GM23338 (cell line): ENCODE measurements at regions not wholly inside any gene's neighbourhood (a gene's known extent, or its start where the extent isn't known, plus 50 kb on each side); places are given as distances from the start of the nearest gene placed in this dataset.

ENCODE experiments used
- ATAC-seq: fragments of 200-7000 bp; cut with Tn5 transposase; 3 replicates; pipeline ENCODE4 v1.9.1; 2020
- DNase-seq: peaks from one replicate; pipeline ENCODE4 v3.0.0-alpha.2; 2015; ENCODE audit warnings: low spot score
- H2AFZ ChIP-seq: fragments of 200-600 bp; sonication (generic); 2 replicates; pipeline ENCODE4 v1.8.0; 2016; ENCODE audit warnings: antibody characterized with exemption, mild to moderate bottlenecking, moderate library complexity
- H3F3A ChIP-seq: fragments of 200-600 bp; sonication (generic); replicated peaks from 2 replicates; pipeline ENCODE4 v1.8.0; 2017; ENCODE audit warnings: antibody characterized with exemption, mixed run types, low read depth
- H3K27ac ChIP-seq: fragments of 200-600 bp; sonication (generic); 2 replicates; pipeline ENCODE4 v1.6.1; 2016; ENCODE audit warnings: low read depth
- H3K27me3 ChIP-seq: fragments of 200-600 bp; sonication (generic); 2 replicates; pipeline ENCODE4 v1.8.0; 2016; ENCODE audit warnings: mild to moderate bottlenecking, mixed run types, moderate library complexity; ENCODE audit not compliant: insufficient read depth
- H3K36me3 ChIP-seq: fragments of 200-600 bp; sonication (generic); 2 replicates; pipeline ENCODE4 v1.8.0; 2016; ENCODE audit warnings: mild to moderate bottlenecking; ENCODE audit not compliant: insufficient read depth
- H3K4me1 ChIP-seq: fragments of 200-600 bp; sonication (generic); 2 replicates; pipeline ENCODE4 v1.8.0; 2016; ENCODE audit warnings: mild to moderate bottlenecking, moderate library complexity; ENCODE audit not compliant: insufficient read depth
- H3K4me2 ChIP-seq: fragments of 200-600 bp; sonication (generic); 2 replicates; pipeline ENCODE4 v1.7.1; 2017; ENCODE audit warnings: mixed run types
- H3K4me3 ChIP-seq: fragments of 200-600 bp; sonication (generic); 2 replicates; pipeline ENCODE4 v1.6.1; 2016; ENCODE audit warnings: mixed run types
- H3K79me2 ChIP-seq: fragments of 200-600 bp; sonication (generic); replicated peaks from 2 replicates; pipeline ENCODE4 v1.8.0; 2017; ENCODE audit warnings: mild to moderate bottlenecking; ENCODE audit not compliant: insufficient read depth
- H3K9me2 ChIP-seq: fragments of 200-600 bp; sonication (generic); 2 replicates; pipeline ENCODE4 v1.8.0; 2017; ENCODE audit not compliant: insufficient read depth
- H4K20me1 ChIP-seq: fragments of 200-600 bp; sonication (generic); replicated peaks from 2 replicates; pipeline ENCODE4 v1.8.0; 2017; ENCODE audit warnings: mild to moderate bottlenecking; ENCODE audit not compliant: insufficient read depth
- H3K27ac Mint-ChIP-seq: 2 replicates; pipeline ENCODE4 v1.8.0; 2020; ENCODE audit warnings: inconsistent platforms, mild to moderate bottlenecking, moderate library complexity, mixed read lengths
- H3K27me3 Mint-ChIP-seq: 3 replicates; pipeline ENCODE4 v1.8.0; 2022; ENCODE audit warnings: low read depth, mild to moderate bottlenecking, moderate library complexity, mixed read lengths, inconsistent platforms; ENCODE audit not compliant: insufficient read depth, poor library complexity
- H3K36me3 Mint-ChIP-seq: 3 replicates; pipeline ENCODE4 v1.8.0; 2021; ENCODE audit warnings: low read depth, mild to moderate bottlenecking, inconsistent platforms, moderate library complexity, mixed read lengths
- H3K4me1 Mint-ChIP-seq: 3 replicates; pipeline ENCODE4 v1.8.0; 2020; ENCODE audit warnings: mild to moderate bottlenecking, inconsistent platforms, mixed read lengths
- H3K4me3 Mint-ChIP-seq: 3 replicates; pipeline ENCODE4 v1.8.0; 2021; ENCODE audit warnings: moderate library complexity, mild to moderate bottlenecking, inconsistent platforms, mixed read lengths
- H3K9me3 Mint-ChIP-seq: 3 replicates; pipeline ENCODE4 v1.8.0; 2020; ENCODE audit warnings: moderate library complexity, mild to moderate bottlenecking, inconsistent platforms, mixed read lengths
- CREB1 ChIP-seq: fragments of 250-450 bp; sonication (Bioruptor Pico); IDR thresholded peaks from 2 replicates; pipeline ENCODE4 v1.5.0; 2020; ENCODE audit warnings: low read depth, mild to moderate bottlenecking, moderate library complexity
- CTCF ChIP-seq, 2 experiments: fragments of 200-600 bp in 1 of 2; sonication (generic) in 1 of 2; conservative IDR thresholded peaks; 2 replicates each; pipeline versions ENCODE4 v1.5.1 to v1.6.1; 2016 to 2017; ENCODE audit warnings: antibody characterized with exemption in 2 of 2, low read depth in 2 of 2, mild to moderate bottlenecking in 2 of 2, moderate library complexity in 1 of 2
- EZH2 ChIP-seq: fragments of 200-600 bp; sonication (generic); IDR thresholded peaks from one replicate; pipeline ENCODE4 v1.8.0; 2017; ENCODE audit warnings: antibody characterized with exemption, mild to moderate bottlenecking, low read depth; ENCODE audit not compliant: unreplicated experiment
- EZH2phosphoT487 ChIP-seq: fragments of 200-600 bp; sonication (generic); IDR thresholded peaks from one replicate; pipeline ENCODE4 v1.8.1; 2018; ENCODE audit warnings: antibody characterized with exemption; ENCODE audit not compliant: unreplicated experiment
- JUNB ChIP-seq: IDR thresholded peaks from one replicate; pipeline ENCODE4 v1.6.1; 2016; ENCODE audit warnings: antibody characterized with exemption; ENCODE audit not compliant: unreplicated experiment
- NANOG ChIP-seq: IDR thresholded peaks from 2 replicates; pipeline ENCODE4 v1.6.1; 2016; ENCODE audit warnings: antibody characterized with exemption, borderline replicate concordance
- POLR2AphosphoS5 ChIP-seq: IDR thresholded peaks from 2 replicates; pipeline ENCODE4 v1.6.1; 2016; ENCODE audit warnings: antibody characterized with exemption, low read depth
- STAT1 ChIP-seq: IDR thresholded peaks from one replicate; pipeline ENCODE4 v1.6.1; 2016; ENCODE audit warnings: antibody characterized with exemption; ENCODE audit not compliant: unreplicated experiment
- ZNF114 ChIP-seq: fragments of 250-450 bp; sonication (Bioruptor Pico); IDR thresholded peaks from 2 replicates; pipeline ENCODE4 v1.5.0; 2020; ENCODE audit warnings: mild to moderate bottlenecking, moderate library complexity
- ZNF331 ChIP-seq: fragments of 250-450 bp; sonication (Bioruptor Pico); IDR thresholded peaks from 2 replicates; pipeline ENCODE4 v1.5.0; 2020; ENCODE audit warnings: low read depth, mild to moderate bottlenecking, moderate library complexity
- TF ChIP-seq, protein P1 (sequence below): IDR thresholded peaks from 2 replicates; pipeline ENCODE4 v1.6.1; 2016; ENCODE audit warnings: antibody characterized with exemption
- TF ChIP-seq, protein P2 (sequence below): fragments of 250-450 bp; sonication (Bioruptor Pico); IDR thresholded peaks from 2 replicates; pipeline ENCODE4 v1.5.0; 2020; ENCODE audit warnings: mild to moderate bottlenecking, moderate library complexity
- TF ChIP-seq, protein P3 (sequence below): IDR thresholded peaks from one replicate; pipeline ENCODE4 v1.6.1; 2018; ENCODE audit warnings: antibody characterized with exemption; ENCODE audit not compliant: unreplicated experiment

- Mint-ChIP-seq H3K4me3 (no peak overlapping the region), H3K9me3 (peaks cover 15% of the 10 kb centered on the region; the same call in 1 of the 3 replicates), H3K4me1 (no peaks in the 10 kb centered on the region; the same call in 1 of the 3 replicates), H3K36me3 (0 out of 3 replicates have a peak, but pooled peaks cover 4% of the 10 kb centered on the region), H3K27ac (no peak overlapping the region), H3K27me3 (no peaks in the 10 kb centered on the region)
- H3K27ac ChIP-seq, result no peak overlapping the region
- H3K36me3 ChIP-seq, result no peaks in the 10 kb centered on the region
- ATAC-seq, result no peak
- no peak for DNase-seq
- H3K4me3 ChIP-seq, result no peak overlapping the region
- no peaks in the 10 kb centered on the region for H3K4me1 ChIP-seq
- no peaks in the 10 kb centered on the region for H3K79me2 ChIP-seq
- no peak overlapping the region for H2AFZ ChIP-seq
- no peaks in the 10 kb centered on the region for H4K20me1 ChIP-seq
- H3K27me3 ChIP-seq, result no peaks in the 10 kb centered on the region
- no peak for TF ChIP-seq CTCF (conservative IDR thresholded peaks at IDR 0.05; ENCODE audit: low read depth in 2 of 2)
- TF ChIP-seq, protein P1, sequence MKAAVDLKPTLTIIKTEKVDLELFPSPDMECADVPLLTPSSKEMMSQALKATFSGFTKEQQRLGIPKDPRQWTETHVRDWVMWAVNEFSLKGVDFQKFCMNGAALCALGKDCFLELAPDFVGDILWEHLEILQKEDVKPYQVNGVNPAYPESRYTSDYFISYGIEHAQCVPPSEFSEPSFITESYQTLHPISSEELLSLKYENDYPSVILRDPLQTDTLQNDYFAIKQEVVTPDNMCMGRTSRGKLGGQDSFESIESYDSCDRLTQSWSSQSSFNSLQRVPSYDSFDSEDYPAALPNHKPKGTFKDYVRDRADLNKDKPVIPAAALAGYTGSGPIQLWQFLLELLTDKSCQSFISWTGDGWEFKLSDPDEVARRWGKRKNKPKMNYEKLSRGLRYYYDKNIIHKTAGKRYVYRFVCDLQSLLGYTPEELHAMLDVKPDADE, result no peak
- TF ChIP-seq NANOG, result no peak
- TF ChIP-seq POLR2AphosphoS5, result no peak
- TF ChIP-seq, protein P2, sequence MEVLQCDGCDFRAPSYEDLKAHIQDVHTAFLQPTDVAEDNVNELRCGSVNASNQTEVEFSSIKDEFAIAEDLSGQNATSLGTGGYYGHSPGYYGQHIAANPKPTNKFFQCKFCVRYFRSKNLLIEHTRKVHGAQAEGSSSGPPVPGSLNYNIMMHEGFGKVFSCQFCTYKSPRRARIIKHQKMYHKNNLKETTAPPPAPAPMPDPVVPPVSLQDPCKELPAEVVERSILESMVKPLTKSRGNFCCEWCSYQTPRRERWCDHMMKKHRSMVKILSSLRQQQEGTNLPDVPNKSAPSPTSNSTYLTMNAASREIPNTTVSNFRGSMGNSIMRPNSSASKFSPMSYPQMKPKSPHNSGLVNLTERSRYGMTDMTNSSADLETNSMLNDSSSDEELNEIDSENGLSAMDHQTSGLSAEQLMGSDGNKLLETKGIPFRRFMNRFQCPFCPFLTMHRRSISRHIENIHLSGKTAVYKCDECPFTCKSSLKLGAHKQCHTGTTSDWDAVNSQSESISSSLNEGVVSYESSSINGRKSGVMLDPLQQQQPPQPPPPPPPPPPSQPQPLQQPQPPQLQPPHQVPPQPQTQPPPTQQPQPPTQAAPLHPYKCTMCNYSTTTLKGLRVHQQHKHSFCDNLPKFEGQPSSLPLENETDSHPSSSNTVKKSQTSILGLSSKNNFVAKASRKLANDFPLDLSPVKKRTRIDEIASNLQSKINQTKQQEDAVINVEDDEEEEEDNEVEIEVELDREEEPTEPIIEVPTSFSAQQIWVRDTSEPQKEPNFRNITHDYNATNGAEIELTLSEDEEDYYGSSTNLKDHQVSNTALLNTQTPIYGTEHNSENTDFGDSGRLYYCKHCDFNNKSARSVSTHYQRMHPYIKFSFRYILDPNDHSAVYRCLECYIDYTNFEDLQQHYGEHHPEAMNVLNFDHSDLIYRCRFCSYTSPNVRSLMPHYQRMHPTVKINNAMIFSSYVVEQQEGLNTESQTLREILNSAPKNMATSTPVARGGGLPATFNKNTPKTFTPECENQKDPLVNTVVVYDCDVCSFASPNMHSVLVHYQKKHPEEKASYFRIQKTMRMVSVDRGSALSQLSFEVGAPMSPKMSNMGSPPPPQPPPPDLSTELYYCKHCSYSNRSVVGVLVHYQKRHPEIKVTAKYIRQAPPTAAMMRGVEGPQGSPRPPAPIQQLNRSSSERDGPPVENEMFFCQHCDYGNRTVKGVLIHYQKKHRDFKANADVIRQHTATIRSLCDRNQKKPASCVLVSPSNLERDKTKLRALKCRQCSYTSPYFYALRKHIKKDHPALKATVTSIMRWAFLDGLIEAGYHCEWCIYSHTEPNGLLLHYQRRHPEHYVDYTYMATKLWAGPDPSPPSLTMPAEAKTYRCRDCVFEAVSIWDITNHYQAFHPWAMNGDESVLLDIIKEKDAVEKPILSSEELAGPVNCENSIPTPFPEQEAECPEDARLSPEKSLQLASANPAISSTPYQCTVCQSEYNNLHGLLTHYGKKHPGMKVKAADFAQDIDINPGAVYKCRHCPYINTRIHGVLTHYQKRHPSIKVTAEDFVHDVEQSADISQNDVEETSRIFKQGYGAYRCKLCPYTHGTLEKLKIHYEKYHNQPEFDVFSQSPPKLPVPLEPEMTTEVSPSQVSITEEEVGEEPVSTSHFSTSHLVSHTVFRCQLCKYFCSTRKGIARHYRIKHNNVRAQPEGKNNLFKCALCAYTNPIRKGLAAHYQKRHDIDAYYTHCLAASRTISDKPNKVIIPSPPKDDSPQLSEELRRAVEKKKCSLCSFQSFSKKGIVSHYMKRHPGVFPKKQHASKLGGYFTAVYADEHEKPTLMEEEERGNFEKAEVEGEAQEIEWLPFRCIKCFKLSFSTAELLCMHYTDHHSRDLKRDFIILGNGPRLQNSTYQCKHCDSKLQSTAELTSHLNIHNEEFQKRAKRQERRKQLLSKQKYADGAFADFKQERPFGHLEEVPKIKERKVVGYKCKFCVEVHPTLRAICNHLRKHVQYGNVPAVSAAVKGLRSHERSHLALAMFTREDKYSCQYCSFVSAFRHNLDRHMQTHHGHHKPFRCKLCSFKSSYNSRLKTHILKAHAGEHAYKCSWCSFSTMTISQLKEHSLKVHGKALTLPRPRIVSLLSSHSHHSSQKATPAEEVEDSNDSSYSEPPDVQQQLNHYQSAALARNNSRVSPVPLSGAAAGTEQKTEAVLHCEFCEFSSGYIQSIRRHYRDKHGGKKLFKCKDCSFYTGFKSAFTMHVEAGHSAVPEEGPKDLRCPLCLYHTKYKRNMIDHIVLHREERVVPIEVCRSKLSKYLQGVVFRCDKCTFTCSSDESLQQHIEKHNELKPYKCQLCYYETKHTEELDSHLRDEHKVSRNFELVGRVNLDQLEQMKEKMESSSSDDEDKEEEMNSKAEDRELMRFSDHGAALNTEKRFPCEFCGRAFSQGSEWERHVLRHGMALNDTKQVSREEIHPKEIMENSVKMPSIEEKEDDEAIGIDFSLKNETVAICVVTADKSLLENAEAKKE (CRISPR knock-in tag), result no peak
- no peak for TF ChIP-seq EZH2phosphoT487
- TF ChIP-seq EZH2, result no peak
- no peak for TF ChIP-seq ZNF331
- no peak for TF ChIP-seq JUNB
- TF ChIP-seq ZNF114 (CRISPR knock-in tag), result no peak
- TF ChIP-seq STAT1, result no peak
- TF ChIP-seq, protein P3, sequence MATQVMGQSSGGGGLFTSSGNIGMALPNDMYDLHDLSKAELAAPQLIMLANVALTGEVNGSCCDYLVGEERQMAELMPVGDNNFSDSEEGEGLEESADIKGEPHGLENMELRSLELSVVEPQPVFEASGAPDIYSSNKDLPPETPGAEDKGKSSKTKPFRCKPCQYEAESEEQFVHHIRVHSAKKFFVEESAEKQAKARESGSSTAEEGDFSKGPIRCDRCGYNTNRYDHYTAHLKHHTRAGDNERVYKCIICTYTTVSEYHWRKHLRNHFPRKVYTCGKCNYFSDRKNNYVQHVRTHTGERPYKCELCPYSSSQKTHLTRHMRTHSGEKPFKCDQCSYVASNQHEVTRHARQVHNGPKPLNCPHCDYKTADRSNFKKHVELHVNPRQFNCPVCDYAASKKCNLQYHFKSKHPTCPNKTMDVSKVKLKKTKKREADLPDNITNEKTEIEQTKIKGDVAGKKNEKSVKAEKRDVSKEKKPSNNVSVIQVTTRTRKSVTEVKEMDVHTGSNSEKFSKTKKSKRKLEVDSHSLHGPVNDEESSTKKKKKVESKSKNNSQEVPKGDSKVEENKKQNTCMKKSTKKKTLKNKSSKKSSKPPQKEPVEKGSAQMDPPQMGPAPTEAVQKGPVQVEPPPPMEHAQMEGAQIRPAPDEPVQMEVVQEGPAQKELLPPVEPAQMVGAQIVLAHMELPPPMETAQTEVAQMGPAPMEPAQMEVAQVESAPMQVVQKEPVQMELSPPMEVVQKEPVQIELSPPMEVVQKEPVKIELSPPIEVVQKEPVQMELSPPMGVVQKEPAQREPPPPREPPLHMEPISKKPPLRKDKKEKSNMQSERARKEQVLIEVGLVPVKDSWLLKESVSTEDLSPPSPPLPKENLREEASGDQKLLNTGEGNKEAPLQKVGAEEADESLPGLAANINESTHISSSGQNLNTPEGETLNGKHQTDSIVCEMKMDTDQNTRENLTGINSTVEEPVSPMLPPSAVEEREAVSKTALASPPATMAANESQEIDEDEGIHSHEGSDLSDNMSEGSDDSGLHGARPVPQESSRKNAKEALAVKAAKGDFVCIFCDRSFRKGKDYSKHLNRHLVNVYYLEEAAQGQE, result no peak
- TF ChIP-seq CREB1, result no peak
- no peaks in the 10 kb centered on the region for H3K9me2 ChIP-seq
- H3K4me2 ChIP-seq, result no peak overlapping the region
- no peaks in the 10 kb centered on the region for H3F3A ChIP-seq
Observed at GRCh38 chr9:106500171-106500570, 362.8 kb upstream of the ZNF462 start.
